OCI-LY1 (cell line): ENCODE measurements at regions not wholly inside any gene's neighbourhood (a gene's known extent, or its start where the extent isn't known, plus 50 kb on each side); places are given as distances from the start of the nearest gene placed in this dataset.

Source experiments
- CTCF ChIP-seq: fragments of 200-600 bp; sonication (generic), shearing (Covaris generic); IDR thresholded peaks from 2 replicates; pipeline ENCODE4 v1.5.1; 2017; ENCODE audit warnings: mild to moderate bottlenecking, antibody characterized with exemption, low read length, moderate library complexity, mixed read lengths
- EZH2 ChIP-seq: fragments of 200-600 bp; sonication (generic), shearing (Covaris generic); IDR thresholded peaks from 2 replicates; pipeline ENCODE4 v1.8.0; 2017; ENCODE audit warnings: borderline replicate concordance, mixed run types, mild to moderate bottlenecking, antibody characterized with exemption, low read length, moderate library complexity, mixed read lengths

DNA sequence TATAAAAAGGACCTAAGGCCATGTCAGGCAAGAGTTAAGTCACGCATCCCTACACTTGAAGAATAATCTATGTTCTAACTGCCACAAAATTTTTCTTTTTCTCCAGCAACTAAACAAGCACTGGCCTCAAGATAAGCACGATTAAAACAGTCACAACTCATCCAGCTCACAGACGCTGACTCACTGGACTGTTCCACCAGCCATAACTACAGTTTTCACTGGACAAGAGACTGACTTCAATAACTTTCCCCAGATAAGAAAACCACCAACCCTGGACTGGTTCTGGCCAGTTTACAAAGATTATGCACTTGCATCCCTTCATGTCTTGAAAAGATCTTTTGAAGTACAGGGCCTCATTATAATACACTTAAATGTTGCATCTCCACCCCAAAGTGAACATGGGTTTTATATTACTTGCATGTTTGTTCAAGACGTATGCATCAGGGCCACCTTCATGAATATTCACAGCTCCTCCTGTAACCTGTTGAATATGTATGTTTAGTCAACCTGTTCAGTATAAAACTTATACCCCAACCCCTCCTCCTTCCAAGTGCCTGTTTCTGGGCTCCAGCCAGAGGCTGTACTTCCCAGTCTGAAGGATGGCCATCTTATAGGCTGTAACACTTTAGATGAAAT is 129.3 kb upstream of the EPB41L4A start:
- TF ChIP-seq CTCF = no peak
- no peak for TF ChIP-seq EZH2
